PC-3 (cell line): ENCODE measurements at regions not wholly inside any gene's neighbourhood (a gene's known extent, or its start where the extent isn't known, plus 50 kb on each side); places are given as distances from the start of the nearest gene placed in this dataset.
"Not testable (repeated sequence)": the region's sequence is repeated elsewhere in the genome, so short reads cannot be mapped to it uniquely, and the experiment has no call there.

Experiments
- CTCF ChIP-seq: fragments of 300-600 bp; sonication (generic); conservative IDR thresholded peaks from 2 replicates; pipeline ENCODE4 v1.5.1; 2017; ENCODE audit warnings: antibody characterized with exemption, low read depth, mild to moderate bottlenecking, low read length
- EZH2 ChIP-seq: fragments of 300-600 bp; sonication (generic); IDR thresholded peaks from one replicate; pipeline ENCODE4 v1.6.1; 2017; ENCODE audit warnings: antibody characterized with exemption, mild to moderate bottlenecking, low read length; ENCODE audit not compliant: unreplicated experiment
- EZH2phosphoT487 ChIP-seq: fragments of 300-600 bp; sonication (generic); IDR thresholded peaks from 2 replicates; pipeline ENCODE4 v1.6.1; 2018; ENCODE audit warnings: mild to moderate bottlenecking, antibody characterized with exemption, low read length, borderline replicate concordance

GRCh38 chr2:12472265-12472664, 244.5 kb upstream of the TRIB2 start:
- not testable (repeated sequence) for TF ChIP-seq CTCF, EZH2, EZH2phosphoT487
